DND-41 (cell line): ENCODE measurements at regions not wholly inside any gene's neighbourhood (a gene's known extent, or its start where the extent isn't known, plus 50 kb on each side); places are given as distances from the start of the nearest gene placed in this dataset.

ENCODE experiments used
- CTCF ChIP-seq: IDR thresholded peaks from 2 replicates; pipeline ENCODE4 v1.5.1; 2012; ENCODE audit warnings: borderline replicate concordance, low read length, moderate library complexity, mild to moderate bottlenecking; ENCODE audit not compliant: poor library complexity, severe bottlenecking; ENCODE audit errors: extremely low read depth
- EZH2 ChIP-seq: IDR thresholded peaks from 3 replicates; pipeline ENCODE4 v1.6.1; 2012; ENCODE audit warnings: borderline replicate concordance, low read depth, mild to moderate bottlenecking, moderate library complexity, low read length, inconsistent platforms; ENCODE audit not compliant: severe bottlenecking

GRCh38 chr2:187854801-187855200 lies 300.6 kb upstream of the TFPI start:
- TF ChIP-seq CTCF (no peak), EZH2 (no peak)
